HepG2 (cell line): ENCODE measurements at regions not wholly inside any gene's neighbourhood (a gene's known extent, or its start where the extent isn't known, plus 50 kb on each side); places are given as distances from the start of the nearest gene placed in this dataset.

ENCODE experiments used
- ATAC-seq: fragments of 200-7000 bp; cut with Tn5 transposase; 3 replicates; pipeline ENCODE4 v1.9.1; 2020; ENCODE audit warnings: mild to moderate bottlenecking, moderate library complexity
- BruUV-seq: library from RNA; stranded (reverse); fragments of 400-500 nt; replicated peaks from 2 replicates; lab custom pipeline; 2021; lab: Mats Ljungman, UMichigan
- CTCF ChIA-PET: fragments of 300-600 bp; formaldehyde crosslinking; extraction: SDS; loops from one replicate; lab custom pipeline; 2021; ENCODE audit warnings: low total read pairs, inconsistent platforms, low intra/inter-chr PET ratio; lab: Yijun Ruan, JAX
- POLR2A ChIA-PET: fragments of 350-600 bp; sonication (Branson Sonifier 250); formaldehyde crosslinking; loops from one replicate; lab custom pipeline; 2020; ENCODE audit warnings: antibody characterized with exemption, inconsistent platforms; lab: Yijun Ruan, JAX
- DNase-seq: peaks from one replicate; pipeline ENCODE4 v3.0.0-alpha.2; 2015; ENCODE audit warnings: low spot score
- FAIRE-seq: peaks from 3 replicates; lab custom pipeline; 2011; peaks lifted over from hg19 to GRCh38; lab: Jason Lieb, UNC
- H2AFZ ChIP-seq: one replicate; pipeline ENCODE4 v1.6.1; 2011; ENCODE audit warnings: low read length, inconsistent platforms
- H3K27ac ChIP-seq: fragments of 300-600 bp; 3 replicates; pipeline ENCODE4 v1.8.0; 2011; ENCODE audit warnings: mixed run types, mild to moderate bottlenecking, mixed read lengths, low read length, inconsistent platforms; ENCODE audit not compliant: insufficient read depth; ENCODE audit errors: extremely low read length
- H3K27me3 ChIP-seq, 2 experiments: fragments of 200-600 bp in 1 of 2; 2 replicates in 1 of 2; 3 replicates in 1 of 2; pipeline versions ENCODE4 v1.6.0 to v1.8.0; 2011; ENCODE audit warnings: low read length in 2 of 2, mild to moderate bottlenecking in 2 of 2, moderate library complexity in 2 of 2, inconsistent platforms in 1 of 2; ENCODE audit not compliant: insufficient read depth in 2 of 2, control insufficient read depth in 1 of 2
- H3K36me3 ChIP-seq, 2 experiments: fragments of 200-600 bp in 1 of 2; replicated peaks in 1 of 2; 2 replicates in 1 of 2; 3 replicates in 1 of 2; pipeline versions ENCODE4 v1.5.1 to v1.8.0; 2011; ENCODE audit warnings: low read length in 2 of 2, inconsistent platforms in 1 of 2; ENCODE audit not compliant: insufficient read depth in 2 of 2, control insufficient read depth in 1 of 2
- H3K4me1 ChIP-seq: 2 replicates; pipeline ENCODE4 v1.5.1; 2012; ENCODE audit warnings: low read length, inconsistent platforms; ENCODE audit not compliant: insufficient read depth
- H3K4me2 ChIP-seq: 2 replicates; pipeline ENCODE4 v1.6.0; 2011; ENCODE audit warnings: low read depth, low read length, inconsistent platforms
- H3K4me3 ChIP-seq, 3 experiments: fragments of 200-600 bp in 1 of 3; sonication (generic), shearing (Covaris generic) in 1 of 3; replicated peaks in 1 of 3; 2 replicates each; pipeline ENCODE4 v1.5.1; 2011 to 2016; ENCODE audit warnings: low read length in 3 of 3, inconsistent platforms in 2 of 3, low read depth in 2 of 3, mild to moderate bottlenecking in 2 of 3, control low read depth in 1 of 3, mixed read lengths in 1 of 3; ENCODE audit not compliant: insufficient read depth in 1 of 3
- H3K79me2 ChIP-seq: one replicate; pipeline ENCODE4 v1.6.1; 2011; ENCODE audit warnings: low read length, inconsistent platforms; ENCODE audit not compliant: insufficient read depth
- H3K9ac ChIP-seq: 2 replicates; pipeline ENCODE4 v1.6.0; 2011; ENCODE audit warnings: mild to moderate bottlenecking, low read depth, low read length, inconsistent platforms; ENCODE audit not compliant: insufficient read depth
- H3K9me3 ChIP-seq: 2 replicates; pipeline ENCODE4 v1.5.1; 2012; ENCODE audit warnings: mild to moderate bottlenecking, low read length
- H4K20me1 ChIP-seq: 2 replicates; pipeline ENCODE4 v1.6.0; 2011; ENCODE audit warnings: inconsistent platforms, mild to moderate bottlenecking, low read length, moderate library complexity; ENCODE audit not compliant: insufficient read depth
- ONECUT2 ChIP-seq: sonication (generic); formaldehyde crosslinking; IDR thresholded peaks from 2 replicates; pipeline ENCODE4 v1.4.0; 2020; ENCODE audit warnings: missing genetic modification reagents
- ZFX ChIP-seq: sonication (generic); formaldehyde crosslinking; IDR thresholded peaks from 2 replicates; pipeline ENCODE4 v1.4.0; 2020; ENCODE audit warnings: mild to moderate bottlenecking, low read depth, missing genetic modification reagents, moderate library complexity
- WGBS: methylation state at CpG from one replicate; pipeline ENCODE4 v1.1.6; 2017; ENCODE audit warnings: low lambda C conversion rate; 5-methylcytosine and 5-hydroxymethylcytosine counted together
- in situ Hi-C: cut with HindIII; loops from 2 replicates; pipeline ENCODE4 v1.10.0; 2017; ENCODE audit warnings: low pct_unique_long_range_greater_than_20kb; ENCODE audit not compliant: extremely low pct_ligation_motif_present
- intact Hi-C: fragments of 100-400 bp; cut with micrococcal nuclease; formaldehyde crosslinking; loops from one replicate; pipeline ENCODE4 v1.10.0; 2022; ENCODE audit not compliant: unreplicated experiment
- TF ChIP-seq, protein P1 (sequence below): IDR thresholded peaks from 2 replicates; pipeline ENCODE4 v1.4.0; 2020; ENCODE audit warnings: mild to moderate bottlenecking, missing genetic modification reagents
- TF ChIP-seq, protein P2 (sequence below): sonication (generic); formaldehyde crosslinking; IDR thresholded peaks from 2 replicates; pipeline ENCODE4 v1.5.0; 2020; ENCODE audit warnings: mild to moderate bottlenecking, missing genetic modification reagents
- TF ChIP-seq, protein P3 (sequence below): sonication (generic); formaldehyde crosslinking; IDR thresholded peaks from 2 replicates; pipeline ENCODE4 v1.4.0; 2020; ENCODE audit warnings: missing genetic modification reagents, borderline replicate concordance

DNA sequence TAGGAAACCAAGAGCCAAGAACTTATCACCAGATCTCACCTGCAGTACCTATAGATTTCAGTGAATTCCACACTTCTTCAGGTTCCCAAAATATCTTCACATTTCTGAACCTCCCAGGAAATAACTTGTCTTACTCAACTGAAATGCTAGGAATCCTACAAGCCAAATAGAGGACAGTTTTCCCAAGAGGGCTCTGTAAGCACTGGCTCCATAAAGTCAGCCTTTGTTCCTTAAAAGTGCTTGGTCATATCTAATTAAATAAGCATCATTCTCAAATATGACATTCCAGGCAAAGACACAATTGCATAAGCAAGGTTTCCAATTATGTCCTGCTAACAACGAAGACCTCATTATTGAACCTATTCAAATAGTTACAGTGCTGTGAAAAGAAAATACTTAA is 154.6 kb upstream of the MGAT5 start (continued):
- TF ChIP-seq, protein P1, sequence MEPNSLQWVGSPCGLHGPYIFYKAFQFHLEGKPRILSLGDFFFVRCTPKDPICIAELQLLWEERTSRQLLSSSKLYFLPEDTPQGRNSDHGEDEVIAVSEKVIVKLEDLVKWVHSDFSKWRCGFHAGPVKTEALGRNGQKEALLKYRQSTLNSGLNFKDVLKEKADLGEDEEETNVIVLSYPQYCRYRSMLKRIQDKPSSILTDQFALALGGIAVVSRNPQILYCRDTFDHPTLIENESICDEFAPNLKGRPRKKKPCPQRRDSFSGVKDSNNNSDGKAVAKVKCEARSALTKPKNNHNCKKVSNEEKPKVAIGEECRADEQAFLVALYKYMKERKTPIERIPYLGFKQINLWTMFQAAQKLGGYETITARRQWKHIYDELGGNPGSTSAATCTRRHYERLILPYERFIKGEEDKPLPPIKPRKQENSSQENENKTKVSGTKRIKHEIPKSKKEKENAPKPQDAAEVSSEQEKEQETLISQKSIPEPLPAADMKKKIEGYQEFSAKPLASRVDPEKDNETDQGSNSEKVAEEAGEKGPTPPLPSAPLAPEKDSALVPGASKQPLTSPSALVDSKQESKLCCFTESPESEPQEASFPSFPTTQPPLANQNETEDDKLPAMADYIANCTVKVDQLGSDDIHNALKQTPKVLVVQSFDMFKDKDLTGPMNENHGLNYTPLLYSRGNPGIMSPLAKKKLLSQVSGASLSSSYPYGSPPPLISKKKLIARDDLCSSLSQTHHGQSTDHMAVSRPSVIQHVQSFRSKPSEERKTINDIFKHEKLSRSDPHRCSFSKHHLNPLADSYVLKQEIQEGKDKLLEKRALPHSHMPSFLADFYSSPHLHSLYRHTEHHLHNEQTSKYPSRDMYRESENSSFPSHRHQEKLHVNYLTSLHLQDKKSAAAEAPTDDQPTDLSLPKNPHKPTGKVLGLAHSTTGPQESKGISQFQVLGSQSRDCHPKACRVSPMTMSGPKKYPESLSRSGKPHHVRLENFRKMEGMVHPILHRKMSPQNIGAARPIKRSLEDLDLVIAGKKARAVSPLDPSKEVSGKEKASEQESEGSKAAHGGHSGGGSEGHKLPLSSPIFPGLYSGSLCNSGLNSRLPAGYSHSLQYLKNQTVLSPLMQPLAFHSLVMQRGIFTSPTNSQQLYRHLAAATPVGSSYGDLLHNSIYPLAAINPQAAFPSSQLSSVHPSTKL (CRISPR knock-in tag) = peak; percentile 27; the same call in 1 of the 2 replicates

DNA sequence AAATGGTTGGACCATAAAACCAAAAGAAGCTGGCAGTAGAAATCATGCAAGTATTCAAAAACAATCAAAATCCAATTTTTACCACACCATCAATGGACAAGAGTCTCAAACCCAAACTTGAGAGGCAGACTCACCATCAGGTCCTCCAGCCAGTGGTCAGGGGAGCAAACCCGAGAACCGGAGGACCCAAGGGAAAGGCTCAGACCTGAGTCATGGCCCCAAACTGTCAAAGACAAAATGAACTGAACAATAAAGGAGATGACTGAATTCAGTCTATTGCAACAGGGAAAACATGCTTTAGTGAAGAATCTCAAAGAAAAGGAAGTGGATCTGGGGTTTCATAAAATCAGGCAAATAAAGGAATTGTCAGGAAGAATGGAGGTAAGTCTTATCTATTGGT is 150.7 kb upstream of the MGAT5 start:
- Histone ChIP-seq H3K79me2 (no peaks in the 10 kb centered on the region), H2AFZ (no peak overlapping the region), H4K20me1 (no peaks in the 10 kb centered on the region), H3K4me3 (no peak overlapping the region), H3K4me1 (peaks cover 36% of the 10 kb centered on the region), H3K9ac (no peak overlapping the region), H3K27ac (no peak overlapping the region), H3K4me2 (no peak overlapping the region), H3K27me3 (peaks cover 0 to 4% of the 10 kb centered on the region in 2 experiments; a peak in 1 of 5 replicates), H3K9me3 (no peaks in the 10 kb centered on the region), H3K36me3 (no peaks in the 10 kb centered on the region)
- POLR2A ChIA-PET = no interaction called here
- BruUV-seq = no TSS peak
- CTCF ChIA-PET = no interaction called here
- FAIRE-seq = no peak
- in situ Hi-C loops = no loop called here
- DNase-seq = no peak
- ATAC-seq = no peak
- 94% methylated on average over 2 of the region's 2 CpGs for WGBS
- intact Hi-C loops = no loop called here
- TF ChIP-seq, protein P2, sequence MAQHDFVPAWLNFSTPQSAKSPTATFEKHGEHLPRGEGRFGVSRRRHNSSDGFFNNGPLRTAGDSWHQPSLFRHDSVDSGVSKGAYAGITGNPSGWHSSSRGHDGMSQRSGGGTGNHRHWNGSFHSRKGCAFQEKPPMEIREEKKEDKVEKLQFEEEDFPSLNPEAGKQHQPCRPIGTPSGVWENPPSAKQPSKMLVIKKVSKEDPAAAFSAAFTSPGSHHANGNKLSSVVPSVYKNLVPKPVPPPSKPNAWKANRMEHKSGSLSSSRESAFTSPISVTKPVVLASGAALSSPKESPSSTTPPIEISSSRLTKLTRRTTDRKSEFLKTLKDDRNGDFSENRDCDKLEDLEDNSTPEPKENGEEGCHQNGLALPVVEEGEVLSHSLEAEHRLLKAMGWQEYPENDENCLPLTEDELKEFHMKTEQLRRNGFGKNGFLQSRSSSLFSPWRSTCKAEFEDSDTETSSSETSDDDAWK (CRISPR knock-in tag) = no peak
- no peak for TF ChIP-seq ZFX (CRISPR knock-in tag)
- TF ChIP-seq ONECUT2 (CRISPR knock-in tag) = no peak
- TF ChIP-seq, protein P3, sequence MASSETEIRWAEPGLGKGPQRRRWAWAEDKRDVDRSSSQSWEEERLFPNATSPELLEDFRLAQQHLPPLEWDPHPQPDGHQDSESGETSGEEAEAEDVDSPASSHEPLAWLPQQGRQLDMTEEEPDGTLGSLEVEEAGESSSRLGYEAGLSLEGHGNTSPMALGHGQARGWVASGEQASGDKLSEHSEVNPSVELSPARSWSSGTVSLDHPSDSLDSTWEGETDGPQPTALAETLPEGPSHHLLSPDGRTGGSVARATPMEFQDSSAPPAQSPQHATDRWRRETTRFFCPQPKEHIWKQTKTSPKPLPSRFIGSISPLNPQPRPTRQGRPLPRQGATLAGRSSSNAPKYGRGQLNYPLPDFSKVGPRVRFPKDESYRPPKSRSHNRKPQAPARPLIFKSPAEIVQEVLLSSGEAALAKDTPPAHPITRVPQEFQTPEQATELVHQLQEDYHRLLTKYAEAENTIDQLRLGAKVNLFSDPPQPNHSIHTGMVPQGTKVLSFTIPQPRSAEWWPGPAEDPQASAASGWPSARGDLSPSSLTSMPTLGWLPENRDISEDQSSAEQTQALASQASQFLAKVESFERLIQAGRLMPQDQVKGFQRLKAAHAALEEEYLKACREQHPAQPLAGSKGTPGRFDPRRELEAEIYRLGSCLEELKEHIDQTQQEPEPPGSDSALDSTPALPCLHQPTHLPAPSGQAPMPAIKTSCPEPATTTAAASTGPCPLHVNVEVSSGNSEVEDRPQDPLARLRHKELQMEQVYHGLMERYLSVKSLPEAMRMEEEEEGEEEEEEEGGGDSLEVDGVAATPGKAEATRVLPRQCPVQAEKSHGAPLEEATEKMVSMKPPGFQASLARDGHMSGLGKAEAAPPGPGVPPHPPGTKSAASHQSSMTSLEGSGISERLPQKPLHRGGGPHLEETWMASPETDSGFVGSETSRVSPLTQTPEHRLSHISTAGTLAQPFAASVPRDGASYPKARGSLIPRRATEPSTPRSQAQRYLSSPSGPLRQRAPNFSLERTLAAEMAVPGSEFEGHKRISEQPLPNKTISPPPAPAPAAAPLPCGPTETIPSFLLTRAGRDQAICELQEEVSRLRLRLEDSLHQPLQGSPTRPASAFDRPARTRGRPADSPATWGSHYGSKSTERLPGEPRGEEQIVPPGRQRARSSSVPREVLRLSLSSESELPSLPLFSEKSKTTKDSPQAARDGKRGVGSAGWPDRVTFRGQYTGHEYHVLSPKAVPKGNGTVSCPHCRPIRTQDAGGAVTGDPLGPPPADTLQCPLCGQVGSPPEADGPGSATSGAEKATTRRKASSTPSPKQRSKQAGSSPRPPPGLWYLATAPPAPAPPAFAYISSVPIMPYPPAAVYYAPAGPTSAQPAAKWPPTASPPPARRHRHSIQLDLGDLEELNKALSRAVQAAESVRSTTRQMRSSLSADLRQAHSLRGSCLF = no peak
